OCI-LY1 (cell line): ENCODE measurements at regions not wholly inside any gene's neighbourhood (a gene's known extent, or its start where the extent isn't known, plus 50 kb on each side); places are given as distances from the start of the nearest gene placed in this dataset.

Experiments
- EZH2 ChIP-seq: fragments of 200-600 bp; sonication (generic), shearing (Covaris generic); IDR thresholded peaks from 2 replicates; pipeline ENCODE4 v1.8.0; 2017; ENCODE audit warnings: borderline replicate concordance, mixed run types, mild to moderate bottlenecking, antibody characterized with exemption, low read length, moderate library complexity, mixed read lengths
- TF ChIP-seq, protein P1 (sequence below): fragments of 200-600 bp; sonication (generic), shearing (Covaris generic); IDR thresholded peaks from 2 replicates; pipeline ENCODE4 v1.5.1; 2017; ENCODE audit warnings: mild to moderate bottlenecking, antibody characterized with exemption, low read length, moderate library complexity, mixed read lengths

DNA sequence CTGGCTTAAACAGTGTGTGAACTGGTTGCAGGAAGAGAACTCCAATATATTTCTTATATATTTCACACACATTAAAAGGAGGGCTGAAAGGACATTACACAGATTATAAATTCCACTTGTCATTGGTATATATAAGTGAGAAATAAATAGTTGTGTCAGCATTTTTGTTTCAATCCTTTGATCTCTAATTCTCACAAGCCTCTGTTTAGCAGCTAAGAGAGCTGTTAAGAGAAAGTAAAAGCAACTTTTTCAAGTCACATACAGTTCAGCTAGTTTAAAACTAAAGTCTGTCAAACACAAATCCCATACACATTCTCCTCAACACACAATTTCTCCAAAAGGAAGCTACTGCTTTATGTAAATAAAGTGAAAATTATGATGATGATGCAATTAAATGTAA, 70.5 kb upstream of the CCDC39 start:
- no peak for TF ChIP-seq EZH2
- TF ChIP-seq, protein P1, sequence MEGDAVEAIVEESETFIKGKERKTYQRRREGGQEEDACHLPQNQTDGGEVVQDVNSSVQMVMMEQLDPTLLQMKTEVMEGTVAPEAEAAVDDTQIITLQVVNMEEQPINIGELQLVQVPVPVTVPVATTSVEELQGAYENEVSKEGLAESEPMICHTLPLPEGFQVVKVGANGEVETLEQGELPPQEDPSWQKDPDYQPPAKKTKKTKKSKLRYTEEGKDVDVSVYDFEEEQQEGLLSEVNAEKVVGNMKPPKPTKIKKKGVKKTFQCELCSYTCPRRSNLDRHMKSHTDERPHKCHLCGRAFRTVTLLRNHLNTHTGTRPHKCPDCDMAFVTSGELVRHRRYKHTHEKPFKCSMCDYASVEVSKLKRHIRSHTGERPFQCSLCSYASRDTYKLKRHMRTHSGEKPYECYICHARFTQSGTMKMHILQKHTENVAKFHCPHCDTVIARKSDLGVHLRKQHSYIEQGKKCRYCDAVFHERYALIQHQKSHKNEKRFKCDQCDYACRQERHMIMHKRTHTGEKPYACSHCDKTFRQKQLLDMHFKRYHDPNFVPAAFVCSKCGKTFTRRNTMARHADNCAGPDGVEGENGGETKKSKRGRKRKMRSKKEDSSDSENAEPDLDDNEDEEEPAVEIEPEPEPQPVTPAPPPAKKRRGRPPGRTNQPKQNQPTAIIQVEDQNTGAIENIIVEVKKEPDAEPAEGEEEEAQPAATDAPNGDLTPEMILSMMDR = no peak
